Upper lobe of left lung (tissue), 6 donors: ENCODE measurements at regions not wholly inside any gene's neighbourhood (a gene's known extent, or its start where the extent isn't known, plus 50 kb on each side); places are given as distances from the start of the nearest gene placed in this dataset.
A peak's percentile ranks its signal among the peaks of the same experiment; 100 is the strongest.

Source experiments
- ATAC-seq, 2 donors: fragments of 200-7000 bp; cut with Tn5 transposase; one replicate each; pipeline ENCODE4 v1.9.1; 2022; ENCODE audit warnings: mild to moderate bottlenecking in 2 of 2, moderate library complexity in 2 of 2; ENCODE audit not compliant: low FRiP score in 2 of 2
- DNase-seq, 2 donors: peaks; one replicate each; pipeline ENCODE4 v3.0.0-alpha.2; 2019 to 2020
- H3K27ac ChIP-seq, 4 donors: fragments of 200-600 bp; sonication (generic); one replicate each; pipeline ENCODE4 v1.5.1; 2016 to 2019
- H3K27me3 ChIP-seq, 4 donors: fragments of 200-600 bp; sonication (generic); one replicate each; pipeline ENCODE4 v1.5.1; 2017 to 2019
- H3K36me3 ChIP-seq, 4 donors: fragments of 200-600 bp; sonication (generic); one replicate each; pipeline ENCODE4 v1.5.1; 2016 to 2019
- H3K4me1 ChIP-seq, 4 donors: fragments of 200-600 bp; sonication (generic); one replicate each; pipeline ENCODE4 v1.5.1; 2018 to 2019
- H3K4me3 ChIP-seq, 4 donors: fragments of 200-600 bp; sonication (generic); one replicate each; pipeline ENCODE4 v1.5.1; 2017 to 2019; ENCODE audit warnings: mild to moderate bottlenecking in 2 of 4, moderate library complexity in 1 of 4
- H3K9me3 ChIP-seq, 4 donors: fragments of 200-600 bp; sonication (generic); one replicate each; pipeline ENCODE4 v1.5.1; 2018 to 2019
- EP300 ChIP-seq, 4 donors: sonication (generic); formaldehyde crosslinking; IDR thresholded peaks; one replicate each; pipeline ENCODE4 v1.5.1; 2017; ENCODE audit warnings: antibody characterized with exemption in 4 of 4, control low read depth in 2 of 4
- POLR2A ChIP-seq, 4 donors: fragments of 450-650 bp; IDR thresholded peaks; one replicate each; pipeline ENCODE4 v1.5.1; 2016 to 2017; ENCODE audit warnings: antibody characterized with exemption in 4 of 4, mild to moderate bottlenecking in 2 of 4
- POLR2AphosphoS5 ChIP-seq, 2 donors: sonication (generic); formaldehyde crosslinking; IDR thresholded peaks; one replicate each; pipeline ENCODE4 v1.5.1; 2017; ENCODE audit warnings: antibody characterized with exemption in 2 of 2
- WGBS, 2 donors: methylation state at CpG; one replicate each; pipeline ENCODE4 v1.1.5; 2017 to 2018; 5-methylcytosine and 5-hydroxymethylcytosine counted together
- TF ChIP-seq, protein P1 (sequence below), 6 experiments: fragments of 450-650 bp in 4 of 6; fragments of 200-600 bp in 2 of 6; sonication (generic) in 2 of 6; IDR thresholded peaks; one replicate each; pipeline ENCODE4 v1.5.1; 2016 to 2019; ENCODE audit warnings: antibody characterized with exemption in 6 of 6
- donor health status: DM: no; HTN: no; CAD: no; lungs with moderate emphysema.
- donor health status: DM: no; HTN: yes; CAD: no; lungs with severe emphysema.

- no peaks in the 10 kb centered on the region for H3K36me3 ChIP-seq
- ATAC-seq (no peak), DNase-seq (no peak)
- H3K4me3 ChIP-seq = no peak overlapping the region
- H3K27me3 ChIP-seq = no peaks in the 10 kb centered on the region
- H3K27ac ChIP-seq = no peak overlapping the region
- 81 to 84% methylated on average over 2 of the region's 2 CpGs for WGBS, 2 donors
- TF ChIP-seq POLR2AphosphoS5 (IDR thresholded peaks at IDR 0.05) (no peak), POLR2A (IDR thresholded peaks at IDR 0.05) (no peak), EP300 (IDR thresholded peaks at IDR 0.05) (no peak)
- TF ChIP-seq, protein P1, sequence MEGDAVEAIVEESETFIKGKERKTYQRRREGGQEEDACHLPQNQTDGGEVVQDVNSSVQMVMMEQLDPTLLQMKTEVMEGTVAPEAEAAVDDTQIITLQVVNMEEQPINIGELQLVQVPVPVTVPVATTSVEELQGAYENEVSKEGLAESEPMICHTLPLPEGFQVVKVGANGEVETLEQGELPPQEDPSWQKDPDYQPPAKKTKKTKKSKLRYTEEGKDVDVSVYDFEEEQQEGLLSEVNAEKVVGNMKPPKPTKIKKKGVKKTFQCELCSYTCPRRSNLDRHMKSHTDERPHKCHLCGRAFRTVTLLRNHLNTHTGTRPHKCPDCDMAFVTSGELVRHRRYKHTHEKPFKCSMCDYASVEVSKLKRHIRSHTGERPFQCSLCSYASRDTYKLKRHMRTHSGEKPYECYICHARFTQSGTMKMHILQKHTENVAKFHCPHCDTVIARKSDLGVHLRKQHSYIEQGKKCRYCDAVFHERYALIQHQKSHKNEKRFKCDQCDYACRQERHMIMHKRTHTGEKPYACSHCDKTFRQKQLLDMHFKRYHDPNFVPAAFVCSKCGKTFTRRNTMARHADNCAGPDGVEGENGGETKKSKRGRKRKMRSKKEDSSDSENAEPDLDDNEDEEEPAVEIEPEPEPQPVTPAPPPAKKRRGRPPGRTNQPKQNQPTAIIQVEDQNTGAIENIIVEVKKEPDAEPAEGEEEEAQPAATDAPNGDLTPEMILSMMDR (IDR thresholded peaks at IDR 0.05) = no peak
- H3K9me3 ChIP-seq = no peaks in the 10 kb centered on the region
- no peaks in the 10 kb centered on the region for H3K4me1 ChIP-seq
Measured at GRCh38 chr15:52943746-52944145, 153.6 kb upstream of the ONECUT1 start.

DNA sequence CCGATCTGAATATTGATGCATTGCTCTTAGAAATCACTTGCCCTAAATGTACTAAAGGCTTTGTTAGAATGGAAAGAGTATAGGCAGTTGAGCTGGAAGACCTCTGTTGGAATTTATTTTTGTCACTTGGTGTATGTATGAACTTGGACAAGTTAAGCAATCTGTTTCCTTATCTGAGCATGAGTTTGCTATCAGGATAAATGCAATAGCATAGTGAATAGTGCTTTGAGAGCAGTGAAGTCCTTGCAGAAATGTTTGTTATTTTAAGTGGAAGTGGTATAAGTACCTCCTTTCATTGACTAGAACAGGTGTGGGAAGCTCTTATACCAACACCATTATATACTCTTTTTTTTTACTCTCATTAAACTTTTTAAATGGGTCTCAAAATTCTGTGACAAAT is 146.4 kb upstream of the ONECUT1 start:
- ATAC-seq (peak in 1 of 2 donors; percentile 30), DNase-seq (no peak)
- H3K36me3 ChIP-seq = no peaks in the 10 kb centered on the region
- H3K4me3 ChIP-seq = no peak overlapping the region
- 50 to 74% methylated on average over 1 of the region's 1 CpG for WGBS, 2 donors
- no peak overlapping the region for H3K27ac ChIP-seq
- no peak for TF ChIP-seq POLR2A (IDR thresholded peaks at IDR 0.05)
- TF ChIP-seq POLR2AphosphoS5 (IDR thresholded peaks at IDR 0.05) = no peak
- no peak for TF ChIP-seq EP300 (IDR thresholded peaks at IDR 0.05)
- TF ChIP-seq, protein P1 (IDR thresholded peaks at IDR 0.05) = no peak
- peaks cover 0 to 2% (median 0%) of the 10 kb centered on the region in 4 donors for H3K4me1 ChIP-seq
- H3K27me3 ChIP-seq = no peaks in the 10 kb centered on the region
- peaks cover 0 to 3% (median 0%) of the 10 kb centered on the region in 4 donors for H3K9me3 ChIP-seq

- no peaks in the 10 kb centered on the region for H3K36me3 ChIP-seq
- WGBS, 2 donors = 29 to 32% methylated on average over 6 to 10 of the region's 10 CpGs
- TF ChIP-seq, protein P1 (IDR thresholded peaks at IDR 0.05) = no peak
- TF ChIP-seq POLR2A (IDR thresholded peaks at IDR 0.05) (no peak), POLR2AphosphoS5 (IDR thresholded peaks at IDR 0.05) (no peak), EP300 (IDR thresholded peaks at IDR 0.05) (no peak)
- H3K4me1 ChIP-seq = no peaks in the 10 kb centered on the region
- no peak overlapping the region for H3K27ac ChIP-seq
- ATAC-seq (no peak), DNase-seq (peak in 1 of 2 donors; percentile 5)
- peaks cover 0 to 4% (median 0%) of the 10 kb centered on the region in 4 donors for H3K9me3 ChIP-seq
- no peak overlapping the region for H3K4me3 ChIP-seq
- H3K27me3 ChIP-seq = no peaks in the 10 kb centered on the region
Measured at GRCh38 chr15:52925130-52925529, 135.0 kb upstream of the ONECUT1 start.

DNA sequence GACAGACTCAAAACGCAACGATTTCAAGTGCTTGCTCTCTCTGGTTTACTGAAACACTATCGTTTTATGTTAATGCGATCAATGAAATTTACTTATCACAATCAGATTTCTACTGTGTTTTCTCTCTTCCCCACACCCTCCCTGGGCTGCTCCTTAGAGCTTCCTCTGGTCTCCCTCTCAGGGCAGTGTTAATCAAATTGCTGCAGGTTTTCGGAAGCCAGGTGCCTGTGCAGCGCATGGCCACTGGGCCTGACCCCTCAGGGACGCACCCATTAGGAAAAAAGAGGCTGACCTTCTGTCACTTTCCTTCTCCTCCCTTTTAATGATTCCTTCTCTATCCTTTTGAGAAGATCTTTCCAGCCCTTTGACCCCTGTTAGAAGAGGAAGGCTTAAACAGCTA is 134.5 kb upstream of the ONECUT1 start:
- Histone ChIP-seq H3K9me3 (no peaks in the 10 kb centered on the region), H3K27me3 (no peaks in the 10 kb centered on the region), H3K4me3 (no peak overlapping the region), H3K4me1 (no peaks in the 10 kb centered on the region), H3K27ac (no peak overlapping the region), H3K36me3 (no peaks in the 10 kb centered on the region)
- no peak for ATAC-seq
- TF ChIP-seq, protein P1 (IDR thresholded peaks at IDR 0.05) = no peak
- TF ChIP-seq EP300 (IDR thresholded peaks at IDR 0.05) (no peak), POLR2A (IDR thresholded peaks at IDR 0.05) (no peak), POLR2AphosphoS5 (IDR thresholded peaks at IDR 0.05) (no peak)
- WGBS, 2 donors = 74 to 80% methylated on average over 7 of the region's 7 CpGs
- peak in 1 of 2 donors; percentile 10 for DNase-seq

DNA sequence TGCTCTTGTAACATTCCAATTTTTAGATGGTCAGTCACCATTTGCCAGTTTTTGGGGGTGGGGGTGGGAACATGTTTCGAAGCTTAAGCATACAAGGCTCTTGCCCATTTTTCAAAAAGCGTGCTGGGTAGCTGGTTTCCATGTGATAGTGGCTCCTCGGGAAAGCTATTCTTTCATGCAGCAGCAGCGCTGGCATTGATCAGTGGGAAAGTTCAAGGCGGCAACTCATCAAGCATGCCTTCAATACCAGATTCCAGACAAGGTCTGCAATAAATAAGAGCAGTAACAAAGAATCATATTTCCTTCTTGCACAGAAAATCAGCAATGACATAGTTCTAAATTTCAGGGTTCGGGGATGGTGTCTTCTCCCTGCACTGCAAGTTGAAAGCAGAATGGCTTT is 133.5 kb upstream of the ONECUT1 start:
- H3K4me3 ChIP-seq = no peak overlapping the region
- no peaks in the 10 kb centered on the region for H3K4me1 ChIP-seq
- H3K9me3 ChIP-seq = no peaks in the 10 kb centered on the region
- ATAC-seq (no peak), DNase-seq (no peak)
- H3K27me3 ChIP-seq = no peaks in the 10 kb centered on the region
- TF ChIP-seq POLR2A (IDR thresholded peaks at IDR 0.05) = no peak
- TF ChIP-seq, protein P1 (IDR thresholded peaks at IDR 0.05) = no peak
- TF ChIP-seq EP300 (IDR thresholded peaks at IDR 0.05) = no peak
- TF ChIP-seq POLR2AphosphoS5 (IDR thresholded peaks at IDR 0.05) = no peak
- H3K27ac ChIP-seq = no peak overlapping the region
- no peaks in the 10 kb centered on the region for H3K36me3 ChIP-seq
- 82% methylated on average over 6 of the region's 6 CpGs for WGBS, 2 donors
